K562 (cell line): ENCODE measurements at regions not wholly inside any gene's neighbourhood (a gene's known extent, or its start where the extent isn't known, plus 50 kb on each side); places are given as distances from the start of the nearest gene placed in this dataset.

Source experiments
- FOXP1 ChIP-seq: sonication (generic); formaldehyde crosslinking; IDR thresholded peaks from 2 replicates; pipeline ENCODE4 v1.8.0; 2022; ENCODE audit warnings: mild to moderate bottlenecking, missing genetic modification reagents
- TF ChIP-seq, protein P1 (sequence below): fragments of 450-650 bp; IDR thresholded peaks from 2 replicates; pipeline ENCODE4 v1.6.1; 2017; ENCODE audit warnings: antibody characterized with exemption
- TF ChIP-seq, protein P2 (sequence below), 2 experiments: IDR thresholded peaks in 1 of 2; conservative IDR thresholded peaks in 1 of 2; 2 replicates each; pipeline ENCODE4 v1.6.1; 2016; ENCODE audit warnings: low read depth in 2 of 2, mild to moderate bottlenecking in 1 of 2, missing compliant biosample characterization in 1 of 2, missing genetic modification characterization in 1 of 2, moderate library complexity in 1 of 2
- TF ChIP-seq, protein P3 (sequence below): fragments of 250-450 bp; sonication (Bioruptor Pico); IDR thresholded peaks from 2 replicates; pipeline ENCODE4 v1.4.0; 2020; ENCODE audit warnings: mild to moderate bottlenecking, moderate library complexity

DNA sequence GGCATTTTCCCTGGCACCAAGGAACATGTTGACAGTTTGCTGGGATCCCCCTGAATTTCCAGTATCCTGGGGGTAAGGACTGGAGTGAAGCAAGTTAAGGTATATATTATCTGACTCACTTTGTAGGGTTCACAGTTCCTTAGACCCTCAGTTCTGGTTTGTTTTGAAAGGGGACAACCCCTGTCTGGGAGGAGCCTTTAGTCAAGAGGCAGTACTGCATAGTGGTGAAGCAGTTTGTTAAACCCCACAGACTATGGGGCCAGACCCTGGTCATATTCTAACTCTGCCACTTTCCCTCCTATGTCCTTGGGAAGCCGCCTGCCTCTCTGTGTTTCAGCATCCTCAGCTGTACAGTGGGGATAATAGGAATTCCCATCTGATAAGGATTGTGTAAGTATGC, 145.5 kb upstream of the ZFHX3 start (continued):
- TF ChIP-seq, protein P1, sequence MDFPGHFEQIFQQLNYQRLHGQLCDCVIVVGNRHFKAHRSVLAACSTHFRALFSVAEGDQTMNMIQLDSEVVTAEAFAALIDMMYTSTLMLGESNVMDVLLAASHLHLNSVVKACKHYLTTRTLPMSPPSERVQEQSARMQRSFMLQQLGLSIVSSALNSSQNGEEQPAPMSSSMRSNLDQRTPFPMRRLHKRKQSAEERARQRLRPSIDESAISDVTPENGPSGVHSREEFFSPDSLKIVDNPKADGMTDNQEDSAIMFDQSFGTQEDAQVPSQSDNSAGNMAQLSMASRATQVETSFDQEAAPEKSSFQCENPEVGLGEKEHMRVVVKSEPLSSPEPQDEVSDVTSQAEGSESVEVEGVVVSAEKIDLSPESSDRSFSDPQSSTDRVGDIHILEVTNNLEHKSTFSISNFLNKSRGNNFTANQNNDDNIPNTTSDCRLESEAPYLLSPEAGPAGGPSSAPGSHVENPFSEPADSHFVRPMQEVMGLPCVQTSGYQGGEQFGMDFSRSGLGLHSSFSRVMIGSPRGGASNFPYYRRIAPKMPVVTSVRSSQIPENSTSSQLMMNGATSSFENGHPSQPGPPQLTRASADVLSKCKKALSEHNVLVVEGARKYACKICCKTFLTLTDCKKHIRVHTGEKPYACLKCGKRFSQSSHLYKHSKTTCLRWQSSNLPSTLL = no peak
- TF ChIP-seq, protein P2, sequence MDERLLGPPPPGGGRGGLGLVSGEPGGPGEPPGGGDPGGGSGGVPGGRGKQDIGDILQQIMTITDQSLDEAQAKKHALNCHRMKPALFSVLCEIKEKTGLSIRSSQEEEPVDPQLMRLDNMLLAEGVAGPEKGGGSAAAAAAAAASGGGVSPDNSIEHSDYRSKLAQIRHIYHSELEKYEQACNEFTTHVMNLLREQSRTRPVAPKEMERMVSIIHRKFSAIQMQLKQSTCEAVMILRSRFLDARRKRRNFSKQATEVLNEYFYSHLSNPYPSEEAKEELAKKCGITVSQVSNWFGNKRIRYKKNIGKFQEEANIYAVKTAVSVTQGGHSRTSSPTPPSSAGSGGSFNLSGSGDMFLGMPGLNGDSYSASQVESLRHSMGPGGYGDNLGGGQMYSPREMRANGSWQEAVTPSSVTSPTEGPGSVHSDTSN (CRISPR knock-in tag; IDR thresholded peaks at IDR 0.05; ENCODE audit: low read depth) = no peak
- TF ChIP-seq, protein P2 (tag; conservative IDR thresholded peaks at IDR 0.05; ENCODE audit: low read depth) = no peak
- TF ChIP-seq FOXP1 (CRISPR knock-in tag) = no peak
- TF ChIP-seq, protein P3, sequence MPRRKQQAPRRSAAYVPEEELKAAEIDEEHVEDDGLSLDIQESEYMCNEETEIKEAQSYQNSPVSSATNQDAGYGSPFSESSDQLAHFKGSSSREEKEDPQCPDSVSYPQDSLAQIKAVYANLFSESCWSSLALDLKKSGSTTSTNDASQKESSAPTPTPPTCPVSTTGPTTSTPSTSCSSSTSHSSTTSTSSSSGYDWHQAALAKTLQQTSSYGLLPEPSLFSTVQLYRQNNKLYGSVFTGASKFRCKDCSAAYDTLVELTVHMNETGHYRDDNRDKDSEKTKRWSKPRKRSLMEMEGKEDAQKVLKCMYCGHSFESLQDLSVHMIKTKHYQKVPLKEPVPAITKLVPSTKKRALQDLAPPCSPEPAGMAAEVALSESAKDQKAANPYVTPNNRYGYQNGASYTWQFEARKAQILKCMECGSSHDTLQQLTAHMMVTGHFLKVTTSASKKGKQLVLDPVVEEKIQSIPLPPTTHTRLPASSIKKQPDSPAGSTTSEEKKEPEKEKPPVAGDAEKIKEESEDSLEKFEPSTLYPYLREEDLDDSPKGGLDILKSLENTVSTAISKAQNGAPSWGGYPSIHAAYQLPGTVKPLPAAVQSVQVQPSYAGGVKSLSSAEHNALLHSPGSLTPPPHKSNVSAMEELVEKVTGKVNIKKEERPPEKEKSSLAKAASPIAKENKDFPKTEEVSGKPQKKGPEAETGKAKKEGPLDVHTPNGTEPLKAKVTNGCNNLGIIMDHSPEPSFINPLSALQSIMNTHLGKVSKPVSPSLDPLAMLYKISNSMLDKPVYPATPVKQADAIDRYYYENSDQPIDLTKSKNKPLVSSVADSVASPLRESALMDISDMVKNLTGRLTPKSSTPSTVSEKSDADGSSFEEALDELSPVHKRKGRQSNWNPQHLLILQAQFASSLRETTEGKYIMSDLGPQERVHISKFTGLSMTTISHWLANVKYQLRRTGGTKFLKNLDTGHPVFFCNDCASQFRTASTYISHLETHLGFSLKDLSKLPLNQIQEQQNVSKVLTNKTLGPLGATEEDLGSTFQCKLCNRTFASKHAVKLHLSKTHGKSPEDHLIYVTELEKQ (CRISPR knock-in tag) = no peak
